Hematopoietic multipotent progenitor cell treated with erythropoietin and hydrocortisone succinate and interleukin-3 and kit ligand, for 17 days (in vitro differentiated cells): ENCODE measurements at regions not wholly inside any gene's neighbourhood (a gene's known extent, or its start where the extent isn't known, plus 50 kb on each side); places are given as distances from the start of the nearest gene placed in this dataset.
A peak's percentile ranks its signal among the peaks of the same experiment; 100 is the strongest.

Experiments
- DNase-seq: peaks from one replicate; pipeline ENCODE4 v3.0.0-alpha.2; 2015; ENCODE audit warnings: low spot score

- DNase-seq: no peak
Observed at GRCh38 chr6:122524056-122524455, 52.4 kb upstream of the SERINC1 start.

DNA sequence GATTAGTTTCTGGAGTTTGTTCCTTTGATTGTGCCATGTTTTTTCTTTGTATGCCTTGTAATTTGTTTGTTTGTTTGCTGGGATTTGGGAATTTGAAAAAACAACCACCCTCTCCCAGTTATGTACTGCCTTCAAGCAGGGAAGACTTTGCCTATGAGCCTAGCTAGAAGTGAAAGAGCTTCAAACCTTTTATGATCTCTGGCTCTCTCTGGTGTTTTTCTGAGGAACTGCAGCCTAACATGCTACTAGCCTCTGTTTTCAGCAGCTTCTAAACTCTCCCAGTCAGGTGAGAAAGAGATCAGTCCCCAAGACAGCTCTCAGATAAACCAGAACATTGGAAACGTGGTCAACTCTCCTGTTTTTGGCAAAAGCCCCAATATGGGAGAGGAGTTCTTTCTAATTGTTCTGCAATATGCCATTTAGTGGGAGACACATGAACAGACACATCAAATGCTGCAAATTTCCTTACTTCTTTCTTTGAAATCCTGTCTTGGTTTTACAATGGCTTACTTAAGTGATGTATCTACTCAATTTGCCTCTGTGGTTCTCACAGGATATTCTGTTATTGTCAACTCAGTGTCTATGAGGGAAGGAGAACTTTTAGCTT is 58.9 kb upstream of the SERINC1 start:
- peak; percentile 75 for DNase-seq

DNA sequence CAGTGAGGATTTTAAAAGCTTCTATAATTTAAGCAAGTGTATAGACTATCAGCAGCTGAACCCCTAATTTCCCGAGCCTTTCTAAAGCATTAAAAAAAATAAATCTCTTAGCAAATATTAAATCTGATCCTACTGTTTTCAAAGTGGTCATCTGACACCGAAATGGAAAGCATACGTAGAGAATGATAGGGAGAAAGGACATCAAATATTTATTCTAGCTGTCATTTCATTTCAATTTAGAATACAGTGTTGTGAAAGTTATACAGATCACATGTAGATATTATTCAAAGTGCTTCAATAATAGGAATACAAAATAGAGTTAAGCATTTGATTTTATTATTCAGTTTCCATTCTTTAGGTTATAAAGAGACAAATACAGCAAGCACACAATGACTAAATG is 61.9 kb upstream of the PKIB start:
- DNase-seq: no peak

DNA sequence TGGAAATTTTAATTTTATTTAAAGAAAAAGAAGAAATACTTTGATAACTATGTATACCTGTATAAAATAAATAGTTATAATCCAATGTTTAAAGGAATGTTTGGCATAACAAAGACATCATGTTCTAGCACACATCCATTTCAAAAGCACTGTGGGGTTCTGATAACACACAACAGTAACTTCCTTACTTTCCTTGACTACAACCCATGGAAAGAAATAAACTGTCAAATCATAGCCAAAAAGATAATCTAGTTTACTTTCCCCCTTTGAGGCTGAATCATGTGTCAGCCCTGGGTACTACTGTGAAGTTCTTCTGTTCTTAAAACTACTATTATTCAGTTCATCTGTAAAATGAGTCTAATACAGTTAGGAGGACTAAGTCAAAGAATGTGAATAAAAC is 61.4 kb upstream of the PKIB start:
- DNase-seq: no peak

GRCh38 chr6:122553697-122554096 is 56.5 kb upstream of the PKIB start:
- DNase-seq: no peak

- no peak for DNase-seq
Observed at GRCh38 chr6:122555561-122555960, 54.6 kb upstream of the PKIB start.

DNA sequence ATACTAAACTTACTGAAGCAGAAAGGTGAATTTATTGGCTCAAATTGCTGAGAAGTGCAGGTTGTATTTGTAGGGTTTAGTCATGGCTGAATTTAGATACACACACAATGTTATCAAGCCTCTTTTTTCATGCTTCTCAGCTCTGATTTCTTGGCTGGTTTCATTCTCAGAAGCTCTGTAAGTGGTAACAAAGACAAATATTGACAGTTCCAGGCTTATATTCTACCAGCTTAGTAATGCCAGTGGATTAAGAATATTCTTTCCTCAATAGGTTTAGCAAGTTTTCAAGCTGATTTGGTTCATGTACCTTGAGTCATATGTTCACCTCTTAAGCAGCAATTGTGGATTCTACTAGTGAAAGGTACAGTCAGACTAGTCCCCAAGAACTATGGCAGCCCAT is 52.1 kb upstream of the PKIB start:
- DNase-seq: no peak
